Inferior parietal cortex (tissue), 1 donor: ENCODE measurements at regions not wholly inside any gene's neighbourhood (a gene's known extent, or its start where the extent isn't known, plus 50 kb on each side); places are given as distances from the start of the nearest gene placed in this dataset.

Source experiments
- DNase-seq: peaks from one replicate; pipeline ENCODE4 v3.0.0-alpha.2; 2016; ENCODE audit errors: extremely low spot score

- DNase-seq = no peak
Observed at GRCh38 chr2:172358691-172359556, 68.5 kb upstream of the ITGA6 start.

- no peak for DNase-seq
Observed at GRCh38 chr2:172361360-172361759, 66.0 kb upstream of the ITGA6 start.

- no peak for DNase-seq
Observed at GRCh38 chr2:172361840-172362239, 65.5 kb upstream of the ITGA6 start.

GRCh38 chr2:172364261-172364660 is 63.1 kb upstream of the ITGA6 start:
- DNase-seq = no peak

GRCh38 chr2:172366596-172367150 is 60.7 kb upstream of the ITGA6 start:
- DNase-seq = peak; percentile 8

GRCh38 chr2:172370821-172371455 is 56.4 kb upstream of the ITGA6 start:
- DNase-seq = no peak

GRCh38 chr2:172372436-172372835 is 55.0 kb upstream of the ITGA6 start:
- DNase-seq = no peak

- no peak for DNase-seq
Observed at GRCh38 chr2:172373076-172373475, 54.3 kb upstream of the ITGA6 start.

- DNase-seq = no peak
Observed at GRCh38 chr2:172373766-172374165, 53.6 kb upstream of the ITGA6 start.

- no peak for DNase-seq
Observed at GRCh38 chr2:172374318-172375240, 52.8 kb upstream of the ITGA6 start.

- no peak for DNase-seq
Observed at GRCh38 chr2:172375251-172375650, 52.1 kb upstream of the ITGA6 start.

GRCh38 chr2:172376016-172376415 is 51.4 kb upstream of the ITGA6 start:
- no peak for DNase-seq

- DNase-seq = no peak
Observed at GRCh38 chr2:172376505-172377125, 50.8 kb upstream of the ITGA6 start.

GRCh38 chr2:172377408-172377807 is 50.0 kb upstream of the ITGA6 start:
- DNase-seq = no peak
